ENCODE measurements at regions not wholly inside any gene's neighbourhood (a gene's known extent, or its start where the extent isn't known, plus 50 kb on each side); places are given as distances from the start of the nearest gene placed in this dataset.

DNA sequence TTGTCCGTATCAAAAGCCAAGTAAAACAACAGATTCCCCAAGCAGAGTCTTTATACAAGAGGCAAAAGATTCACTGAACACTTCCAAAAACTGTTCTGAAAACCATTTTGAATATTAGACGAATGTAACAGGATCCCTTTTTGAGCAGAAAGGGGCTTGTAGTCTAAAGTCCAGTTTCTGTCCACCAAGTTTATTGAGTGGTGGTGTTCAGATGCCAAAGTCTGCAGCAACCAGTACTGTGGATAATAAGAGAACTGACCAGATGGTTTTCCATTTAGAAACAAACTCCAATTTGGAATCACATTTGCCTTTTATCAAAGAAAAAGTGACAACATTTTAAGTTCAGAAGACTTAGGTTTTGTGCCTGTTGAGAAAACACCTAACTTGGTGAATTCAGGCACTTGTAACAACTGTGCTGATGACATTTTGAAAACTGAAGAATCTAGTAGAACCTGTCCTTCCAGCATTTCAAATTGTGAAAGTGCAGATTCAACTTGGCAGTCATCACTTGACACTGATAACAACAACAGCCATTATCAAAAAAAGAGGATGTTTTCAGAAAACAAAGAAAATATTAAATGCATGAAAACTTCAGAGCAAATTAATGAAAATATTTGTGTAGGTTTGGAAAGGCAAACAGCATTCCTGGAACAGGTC is 217.1 kb downstream of the CSNK2A3 start:
- no peak for DNase-seq

DNA sequence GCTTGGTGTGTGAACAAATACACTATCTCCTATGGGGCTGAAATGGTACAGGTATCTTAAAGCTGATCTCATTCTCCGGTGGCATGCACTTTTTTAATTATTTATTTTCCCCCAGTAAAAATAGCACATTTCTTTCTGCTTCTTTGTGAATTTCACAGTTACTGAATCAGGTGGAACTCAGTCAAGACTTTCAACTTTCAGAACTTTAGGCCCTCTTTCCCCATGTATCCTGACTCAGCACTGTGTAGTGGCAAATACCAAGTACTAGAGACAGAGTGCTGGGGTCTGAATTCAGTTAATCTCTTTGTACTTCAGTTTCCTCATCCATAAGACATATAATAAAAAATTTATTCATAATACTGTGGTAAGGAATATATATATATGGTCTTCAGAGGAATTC is 223.9 kb downstream of the CSNK2A3 start:
- DNase-seq: no peak

DNA sequence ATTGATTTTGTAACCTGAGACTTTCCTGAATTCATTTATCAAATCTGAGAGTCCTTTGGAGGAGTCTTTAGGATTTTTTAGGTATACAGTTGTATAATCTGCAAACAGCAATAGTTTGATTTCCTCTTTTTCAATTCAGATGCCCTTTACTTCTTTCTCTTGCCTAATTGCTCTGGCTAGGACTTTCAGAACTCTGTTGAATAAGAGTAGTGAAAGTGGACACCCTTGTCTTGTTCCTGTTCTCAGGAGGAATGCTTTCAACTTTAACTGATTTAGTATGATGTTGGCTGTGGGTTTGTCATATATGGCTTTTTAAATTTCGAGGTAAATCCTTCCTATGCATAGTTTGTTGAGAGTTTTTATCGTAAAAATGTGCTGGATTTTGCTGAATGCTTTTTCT is 227.4 kb downstream of the CSNK2A3 start:
- DNase-seq: no peak

DNA sequence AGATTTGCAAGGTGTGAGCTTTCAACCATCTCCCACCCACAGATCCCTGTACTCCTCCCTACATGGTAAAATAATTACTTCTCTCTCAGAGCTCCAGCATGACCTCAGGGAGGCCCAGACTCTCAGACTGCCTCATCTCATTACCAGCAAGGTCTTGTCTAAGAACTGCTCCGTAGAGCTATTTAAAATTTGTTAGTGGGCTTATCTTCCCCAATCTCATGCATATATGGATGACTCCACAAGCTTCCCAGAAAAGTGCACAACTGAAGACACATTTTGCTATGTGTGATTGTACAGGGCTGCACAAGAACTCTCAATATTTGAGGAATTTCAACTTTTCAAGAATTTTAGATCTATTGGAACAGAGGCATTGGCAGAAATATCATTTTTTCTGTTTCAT is 230.3 kb downstream of the CSNK2A3 start:
- no peak for DNase-seq

DNA sequence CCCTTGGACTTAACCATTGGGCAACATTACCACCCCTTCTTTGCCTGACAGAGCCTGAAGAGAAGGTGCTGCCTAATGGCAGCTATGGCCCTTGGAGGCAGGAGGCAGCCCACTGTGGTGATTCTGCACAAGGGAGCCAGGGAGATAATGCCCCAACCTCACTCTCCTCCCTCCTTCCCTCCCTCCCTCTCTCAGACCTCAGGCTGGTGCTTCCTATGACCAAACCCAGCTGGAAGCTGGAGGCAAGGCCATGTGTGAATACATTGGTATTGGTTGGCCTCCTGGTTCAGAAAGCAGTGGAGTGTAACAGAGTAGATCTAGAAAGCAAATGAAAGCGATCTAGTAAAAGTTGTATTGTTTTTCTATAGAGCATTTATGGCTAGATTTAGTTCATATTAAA is 233.1 kb downstream of the CSNK2A3 start:
- DNase-seq: no peak

DNA sequence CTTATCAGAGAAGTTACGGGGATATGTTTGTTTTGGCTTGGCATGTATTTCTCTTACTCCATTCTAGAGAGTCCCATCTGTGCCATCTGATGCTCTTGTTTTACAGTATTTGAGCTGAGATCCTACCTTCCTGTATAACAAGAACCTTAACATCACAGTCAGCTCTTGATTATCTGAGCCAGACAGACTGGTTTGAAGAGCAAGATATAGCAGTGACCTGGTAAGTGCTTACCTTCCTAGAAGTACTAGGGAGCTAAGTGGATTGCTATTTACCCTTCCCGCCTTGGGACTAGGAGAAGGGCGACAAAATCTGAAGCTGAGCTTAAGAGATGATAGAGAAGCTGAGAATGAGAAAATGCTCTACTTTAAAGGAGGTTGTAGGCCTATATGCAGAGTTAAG is 235.3 kb downstream of the CSNK2A3 start:
- no peak for DNase-seq

DNA sequence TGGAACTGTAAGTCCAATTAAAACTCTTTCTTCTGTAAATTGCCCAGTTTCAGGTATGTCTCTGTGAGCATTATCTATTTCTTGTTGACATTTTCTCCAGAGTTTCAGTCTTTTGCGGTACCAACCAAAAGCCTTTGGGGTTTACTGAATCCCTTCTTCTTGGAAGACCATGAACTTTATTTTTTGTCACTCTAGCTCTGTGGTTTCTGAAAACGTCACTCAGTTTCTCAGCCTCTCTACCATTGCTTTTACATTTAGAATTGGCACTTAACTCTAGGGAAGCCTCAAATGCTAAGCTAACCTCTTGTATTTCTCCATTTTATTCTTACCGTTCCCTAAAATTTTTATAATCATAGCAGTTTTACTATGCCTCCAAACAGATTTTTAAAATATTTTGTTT is 237.6 kb downstream of the CSNK2A3 start:
- DNase-seq: no peak

DNA sequence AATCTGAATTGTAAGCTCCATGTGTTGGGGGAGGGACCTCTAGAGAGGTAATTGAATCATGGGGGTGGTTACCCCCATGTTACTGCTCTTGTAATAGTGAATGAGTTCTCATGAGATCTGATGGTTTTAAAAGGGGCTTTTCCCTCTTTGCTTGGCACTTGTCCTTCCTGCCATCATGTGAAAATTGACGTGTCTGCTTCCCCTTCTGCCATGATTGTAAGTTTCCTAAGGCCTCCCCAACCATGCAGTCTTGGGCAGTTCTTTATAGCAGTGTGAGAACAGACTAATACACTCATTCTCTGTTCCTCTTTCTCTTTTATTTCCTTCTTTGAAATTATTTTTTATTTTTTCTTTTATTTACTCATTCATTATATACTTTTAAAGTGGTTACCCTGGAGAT is 239.4 kb downstream of the CSNK2A3 start:
- DNase-seq: no peak

DNA sequence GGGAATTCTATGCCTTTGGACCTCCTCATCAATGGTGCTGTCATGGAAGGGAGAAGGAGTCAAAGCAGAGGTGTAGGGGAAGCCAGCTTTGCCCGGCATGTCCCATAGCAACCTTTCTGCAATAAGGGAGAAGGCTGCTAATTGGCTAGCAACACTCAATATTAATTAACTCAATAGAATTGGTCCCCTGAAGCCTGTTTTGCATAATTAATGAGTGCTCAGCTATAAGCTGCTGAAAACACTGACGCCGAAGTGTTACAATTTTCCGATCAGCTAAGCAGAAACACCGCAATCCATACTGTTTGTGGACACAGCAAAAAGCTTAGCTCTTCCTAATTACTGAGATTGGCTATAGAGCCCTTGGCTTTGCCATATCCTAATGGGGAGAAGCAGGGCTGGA is 245.0 kb downstream of the CSNK2A3 start:
- DNase-seq: no peak

DNA sequence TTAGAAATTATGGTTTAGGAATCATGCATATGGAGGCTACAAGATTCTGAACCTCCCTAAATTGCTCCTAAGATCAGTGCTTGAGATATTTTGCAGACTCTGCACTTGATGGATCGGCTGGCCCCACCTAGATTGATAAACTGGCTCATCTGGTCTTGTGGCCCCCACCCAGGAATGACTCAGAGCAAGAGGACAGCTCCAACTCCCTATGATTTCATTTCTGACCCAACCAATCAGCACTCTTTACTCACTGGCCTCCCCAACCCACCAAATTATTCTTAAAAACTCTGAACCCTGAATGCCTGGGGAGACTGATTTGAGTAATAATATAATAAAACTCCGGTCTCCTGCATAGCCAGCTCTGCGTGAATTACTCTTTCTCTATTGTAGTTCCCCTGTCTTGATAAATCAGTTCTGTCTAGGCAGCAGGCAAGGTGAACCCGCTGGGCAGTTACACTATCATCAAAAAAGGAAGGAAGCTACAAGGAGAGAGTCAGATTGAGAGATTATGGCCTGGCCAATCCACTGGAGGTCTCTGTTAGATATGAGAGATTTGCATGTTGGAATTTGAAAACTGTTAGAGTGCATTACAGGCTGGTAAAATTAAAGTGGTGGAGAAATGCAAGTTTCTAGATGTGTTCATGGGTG is 245.8 kb downstream of the CSNK2A3 start:
- DNase-seq: no peak

DNA sequence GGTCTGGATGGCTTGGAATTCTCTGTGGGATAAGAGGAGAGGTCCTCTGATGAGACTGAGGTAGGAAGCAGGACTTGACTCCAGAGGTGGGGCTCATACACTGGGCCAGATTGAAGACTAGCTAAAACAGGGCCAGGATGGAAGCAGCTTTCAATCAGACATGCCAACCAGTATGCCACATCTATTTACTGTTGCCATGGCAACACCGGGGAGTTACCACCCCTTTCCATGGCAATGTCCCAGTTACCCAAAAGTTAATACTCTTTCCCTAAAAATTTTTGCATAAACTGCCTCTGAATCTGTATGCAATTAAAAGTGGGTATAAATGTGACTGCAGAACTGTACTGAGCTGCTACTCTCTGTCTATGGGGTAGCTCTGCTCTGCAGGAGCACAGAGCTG is 247.5 kb upstream of the ZBED5 start:
- DNase-seq: no peak

DNA sequence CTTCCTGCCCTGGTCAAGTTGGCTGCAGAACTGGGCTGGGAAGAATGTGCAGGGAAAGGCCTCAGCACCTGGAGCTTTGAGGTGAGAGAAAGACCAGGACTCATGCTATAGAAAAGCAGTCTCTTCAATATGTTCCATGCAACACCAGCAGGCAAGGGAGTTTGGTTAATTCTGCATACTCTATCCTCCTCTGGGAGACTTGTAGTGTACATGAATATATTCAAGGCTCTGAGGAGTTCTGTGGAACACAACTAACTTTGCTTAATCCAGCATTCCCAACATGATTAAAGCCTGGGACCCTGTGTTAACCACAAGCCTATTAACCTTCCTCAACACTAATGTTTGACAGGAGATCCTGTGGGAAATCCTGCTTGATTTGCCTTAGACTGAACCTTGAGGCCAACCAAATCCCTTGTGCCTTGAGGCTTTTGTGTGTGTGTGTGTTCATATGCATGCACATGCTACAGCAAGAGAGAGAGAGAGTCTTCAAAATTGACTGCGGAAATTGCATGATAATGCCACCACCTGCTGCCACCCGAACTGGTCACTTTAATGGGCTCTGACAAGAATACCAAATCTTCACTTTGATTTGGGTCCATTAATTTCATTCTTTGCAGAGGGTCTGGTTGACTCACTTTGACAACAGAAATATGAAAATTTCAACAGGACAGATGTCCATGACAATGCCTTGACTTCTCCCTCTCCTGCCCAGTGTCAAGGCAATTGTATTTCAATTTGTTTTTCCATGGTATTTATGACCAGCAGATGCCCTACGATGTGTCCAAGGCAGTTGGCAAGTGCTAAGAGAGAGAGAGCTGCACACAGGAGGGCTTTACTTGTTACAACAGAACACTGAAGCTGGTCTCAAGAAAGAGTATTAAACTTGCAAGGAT is 238.2 kb upstream of the ZBED5 start:
- DNase-seq: no peak

DNA sequence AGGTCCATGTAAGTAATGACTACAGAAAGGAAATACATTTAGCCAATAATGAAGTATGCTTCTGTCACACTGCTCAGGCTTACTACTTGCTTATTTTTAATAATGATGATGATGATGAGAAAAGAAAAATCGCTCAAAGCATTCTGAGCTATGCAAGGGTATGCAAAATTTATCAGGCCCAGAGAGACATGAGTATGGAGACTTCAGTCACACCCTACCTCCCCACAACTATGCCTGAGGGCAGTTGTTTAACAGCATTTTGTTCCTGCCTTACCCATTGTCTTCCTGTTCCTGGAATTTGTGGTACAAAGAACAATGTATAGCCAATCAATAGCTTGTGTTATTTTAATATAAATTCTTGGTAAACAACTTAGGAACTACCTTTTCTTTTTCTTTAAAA is 232.6 kb upstream of the ZBED5 start:
- DNase-seq: no peak

DNA sequence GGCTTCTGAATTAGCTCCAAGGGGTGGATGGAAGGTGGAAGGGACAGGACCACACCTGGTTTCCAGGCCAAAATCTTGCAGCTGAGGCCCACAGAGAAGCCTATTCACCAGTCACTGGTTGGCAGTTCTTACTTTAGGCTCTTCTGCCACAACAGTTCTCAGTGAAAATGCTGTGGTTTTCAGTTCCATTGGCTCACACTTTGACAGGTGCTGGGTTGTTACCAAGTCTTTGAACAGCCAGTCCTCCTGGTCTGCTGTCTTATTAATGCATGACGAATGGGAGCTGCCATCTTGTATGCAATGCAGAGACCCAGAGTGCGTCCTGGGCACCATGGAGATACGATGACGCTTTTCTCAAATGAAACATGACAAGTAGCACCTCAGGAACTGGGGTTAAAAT is 232.0 kb upstream of the ZBED5 start:
- DNase-seq: no peak

DNA sequence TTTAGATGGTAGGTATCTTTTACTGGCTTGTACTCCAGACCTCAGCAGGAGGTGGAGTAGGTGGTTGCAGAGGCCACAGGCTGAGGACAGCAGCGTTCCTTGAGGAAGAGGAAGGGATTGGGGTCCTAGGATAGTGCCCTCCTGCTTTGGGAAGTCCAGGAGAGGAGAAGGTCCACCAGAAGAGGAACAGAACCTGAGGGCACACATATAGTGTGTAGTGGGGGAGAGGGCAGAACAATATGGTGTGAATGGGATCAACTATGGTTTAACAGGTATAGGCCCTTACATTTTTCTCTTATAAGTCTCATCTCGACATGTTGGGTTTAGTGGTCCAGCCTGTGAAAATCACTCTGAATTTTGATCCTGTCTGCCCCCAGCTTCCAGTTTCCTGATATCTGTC is 229.1 kb upstream of the ZBED5 start:
- DNase-seq: no peak

DNA sequence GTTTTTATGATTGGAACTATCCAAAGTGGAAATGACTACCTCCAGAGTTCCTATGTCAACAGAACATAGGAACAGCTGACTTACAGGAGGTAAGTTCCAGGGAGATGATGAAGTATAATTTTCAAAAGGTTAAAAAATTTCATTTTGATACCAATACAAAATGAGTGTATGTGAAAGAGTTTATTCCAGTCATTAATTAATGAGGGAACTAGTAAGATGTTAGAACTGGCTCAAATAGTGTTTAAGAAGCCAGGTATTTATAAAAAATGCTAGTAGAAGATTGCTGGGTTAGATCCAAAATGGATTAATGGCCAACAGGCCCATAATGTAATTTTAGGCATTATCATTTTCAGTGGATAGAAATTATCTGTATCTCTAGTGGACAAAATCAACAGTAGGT is 227.7 kb upstream of the ZBED5 start:
- DNase-seq: no peak

DNA sequence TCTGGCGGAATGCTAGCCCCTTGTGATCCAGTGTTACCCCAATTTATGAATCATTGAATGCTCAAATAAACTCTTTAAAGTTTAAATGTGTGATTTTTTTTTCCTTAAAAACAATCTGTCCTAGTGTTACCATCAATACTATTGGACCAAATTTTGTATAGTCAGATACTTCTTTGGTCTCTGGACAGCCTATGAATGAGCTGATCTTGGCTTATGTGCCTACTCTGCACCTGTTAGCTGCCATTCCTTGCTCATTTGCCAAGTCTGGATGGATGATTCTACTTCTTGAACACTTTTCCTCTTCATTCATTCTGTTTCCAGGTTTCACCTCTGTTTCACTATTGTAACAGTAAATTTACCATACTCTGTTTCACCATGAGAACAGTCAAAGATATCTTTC is 226.5 kb upstream of the ZBED5 start:
- DNase-seq: no peak

DNA sequence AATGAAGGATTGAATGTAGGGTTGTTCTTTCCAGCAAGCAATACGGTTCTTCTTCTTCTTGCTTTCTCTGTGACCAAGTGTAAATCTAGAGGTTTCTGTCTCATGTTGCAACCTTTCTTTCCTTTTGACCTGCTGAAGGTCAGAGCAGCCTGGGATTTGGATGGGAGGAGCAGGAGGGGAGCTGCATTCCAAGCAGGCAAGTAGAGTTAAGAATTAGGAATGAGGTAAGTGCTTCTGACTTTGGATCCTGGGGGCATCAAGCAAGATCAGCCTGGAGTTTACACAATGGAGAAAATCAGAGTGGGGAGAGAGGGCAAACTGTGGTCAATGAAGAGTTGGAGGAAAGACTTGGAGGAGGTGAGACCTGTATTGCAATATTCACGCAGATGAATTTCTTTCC is 225.6 kb upstream of the ZBED5 start:
- no peak for DNase-seq

DNA sequence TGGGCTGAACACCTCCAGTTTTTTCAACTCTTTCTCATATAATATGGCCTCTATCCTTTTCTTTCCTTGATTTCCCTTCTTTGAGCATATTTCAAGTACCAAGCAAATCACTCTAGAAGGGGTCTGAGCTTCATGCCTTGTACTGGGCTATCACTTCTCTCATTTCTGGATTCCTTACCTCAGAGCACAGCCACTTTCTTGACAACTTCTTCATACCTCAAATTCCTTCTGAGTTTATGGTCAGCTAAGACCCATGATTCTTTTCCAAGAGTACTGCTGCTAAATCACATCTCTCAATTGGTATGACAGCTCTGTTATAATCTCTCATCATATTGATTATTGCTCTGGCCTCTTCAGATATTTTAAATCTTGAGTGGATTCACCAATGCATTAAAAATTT is 224.8 kb upstream of the ZBED5 start:
- no peak for DNase-seq

DNA sequence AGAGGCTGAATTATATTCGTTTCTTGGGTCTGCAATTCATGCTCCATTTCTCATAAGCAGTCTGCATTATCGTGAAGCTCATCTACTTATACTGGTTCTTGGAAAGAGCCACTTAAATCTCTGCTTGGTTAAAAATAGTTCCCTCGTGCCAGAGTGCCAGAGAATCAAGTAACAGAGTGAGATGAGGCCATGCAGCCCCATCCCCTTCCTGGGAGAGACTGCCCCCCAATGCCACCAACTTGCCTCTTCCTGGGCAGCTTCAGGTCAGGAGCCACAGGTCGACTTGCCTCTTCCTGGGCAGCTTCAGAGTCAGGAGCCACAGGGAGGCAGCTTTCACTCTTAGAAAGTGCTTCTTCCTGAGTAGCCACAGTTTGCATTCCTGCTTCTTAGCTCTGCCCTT is 223.9 kb upstream of the ZBED5 start:
- no peak for DNase-seq

DNA sequence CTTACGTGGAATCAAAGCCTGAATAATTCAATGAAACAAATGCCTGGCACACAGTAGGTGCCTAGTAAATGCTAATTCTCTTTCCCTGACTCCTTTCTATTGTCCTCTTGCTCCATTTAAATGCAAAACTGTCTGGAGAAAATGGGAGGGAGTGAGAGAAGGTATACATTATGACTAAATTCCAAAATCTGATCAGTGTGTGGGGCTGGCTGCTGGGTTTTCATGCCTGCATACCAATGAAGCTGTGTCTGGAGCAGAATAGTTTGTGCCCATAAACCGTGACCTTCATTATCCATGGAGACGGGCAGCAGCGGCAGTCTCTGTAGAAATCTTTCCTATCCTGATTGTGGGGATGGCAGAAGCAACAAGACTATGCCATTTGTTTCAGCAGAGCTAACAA is 223.4 kb upstream of the ZBED5 start:
- no peak for DNase-seq

DNA sequence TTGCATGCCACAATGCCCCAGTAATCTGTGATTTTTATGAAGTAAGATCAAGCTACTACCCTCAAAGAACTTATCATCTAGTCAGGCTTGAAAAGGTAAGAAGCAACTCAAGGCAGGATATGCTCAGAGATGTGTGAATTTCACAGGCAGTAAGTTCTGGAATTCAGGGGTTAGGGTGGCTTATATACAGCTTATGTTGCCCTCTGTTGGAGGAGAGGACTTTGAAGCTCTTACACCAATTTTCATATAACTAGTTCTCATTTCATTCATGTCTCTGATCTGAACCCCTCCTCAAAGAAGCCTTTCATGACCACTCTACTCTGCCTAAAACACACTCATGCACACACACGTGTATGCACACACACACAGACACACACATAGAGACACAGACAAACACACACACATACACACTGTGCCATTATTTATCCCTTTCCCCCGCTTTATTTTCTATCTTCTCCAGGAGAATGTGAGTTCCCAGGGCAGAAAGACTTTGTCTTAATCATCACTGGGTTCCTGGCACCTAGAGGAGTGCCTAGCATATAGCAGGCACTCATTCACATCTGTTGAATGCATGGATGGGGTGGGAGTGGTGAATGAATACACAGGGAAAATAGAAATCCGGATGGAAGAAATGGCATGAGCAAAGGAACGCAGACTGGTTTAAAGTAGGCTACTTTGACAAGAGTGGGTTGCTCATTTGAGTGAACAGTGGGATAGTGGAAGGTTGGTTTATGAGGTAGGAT is 220.7 kb upstream of the ZBED5 start:
- DNase-seq: no peak

DNA sequence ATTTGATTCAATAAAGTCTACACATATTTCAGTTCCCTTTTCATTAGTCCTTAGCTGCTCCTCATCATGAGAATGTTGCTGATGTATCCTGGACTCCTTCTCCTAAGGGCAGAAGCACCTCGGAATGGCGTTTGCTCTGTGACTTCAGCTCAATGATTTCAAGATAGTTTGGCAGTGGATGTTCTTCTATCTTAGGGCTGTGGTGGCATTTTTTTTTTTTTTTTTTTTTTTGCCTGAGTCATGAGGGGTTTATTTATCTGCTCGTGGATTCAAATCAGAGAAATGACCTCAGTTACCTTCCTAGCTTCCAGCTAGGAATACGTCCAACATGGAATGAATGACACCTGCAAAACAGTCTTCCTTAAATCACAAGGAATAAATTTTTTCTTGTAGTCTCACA is 220.0 kb upstream of the ZBED5 start:
- no peak for DNase-seq

DNA sequence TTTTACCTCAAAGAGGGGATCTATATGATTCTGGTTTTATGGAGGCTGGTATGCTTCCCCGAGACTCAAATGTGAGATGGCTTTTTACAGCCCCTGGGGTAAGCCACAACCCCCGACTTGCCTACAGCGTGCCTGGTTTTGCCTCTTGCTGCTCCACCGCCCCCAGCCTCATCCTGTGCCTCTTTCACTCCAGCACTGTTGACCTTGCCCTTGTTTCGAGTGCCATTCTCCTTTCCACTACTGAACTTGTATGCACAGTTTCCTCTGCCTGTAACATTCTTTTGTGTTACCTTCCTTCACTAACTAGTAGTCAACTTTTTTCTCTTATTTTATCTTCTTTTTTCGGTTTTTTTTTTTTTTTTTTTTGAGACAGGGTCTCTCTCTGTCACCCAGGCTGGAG is 219.0 kb upstream of the ZBED5 start:
- no peak for DNase-seq

Measured in stimulated activated CD4-positive, alpha-beta T cell treated with anti-CD3 and anti-CD28 coated beads, Interleukin-4, amount 100 ng/mL, for 4 hours (primary cell).